GM12872 (cell line): ENCODE measurements at regions not wholly inside any gene's neighbourhood (a gene's known extent, or its start where the extent isn't known, plus 50 kb on each side); places are given as distances from the start of the nearest gene placed in this dataset.
A peak's percentile ranks its signal among the peaks of the same experiment; 100 is the strongest.

Experiments used
- TF ChIP-seq, protein P1 (sequence below): IDR thresholded peaks from 3 replicates; pipeline ENCODE4 v1.5.1; 2011; ENCODE audit warnings: low read depth, mild to moderate bottlenecking, low read length, moderate library complexity; ENCODE audit not compliant: insufficient read depth

DNA sequence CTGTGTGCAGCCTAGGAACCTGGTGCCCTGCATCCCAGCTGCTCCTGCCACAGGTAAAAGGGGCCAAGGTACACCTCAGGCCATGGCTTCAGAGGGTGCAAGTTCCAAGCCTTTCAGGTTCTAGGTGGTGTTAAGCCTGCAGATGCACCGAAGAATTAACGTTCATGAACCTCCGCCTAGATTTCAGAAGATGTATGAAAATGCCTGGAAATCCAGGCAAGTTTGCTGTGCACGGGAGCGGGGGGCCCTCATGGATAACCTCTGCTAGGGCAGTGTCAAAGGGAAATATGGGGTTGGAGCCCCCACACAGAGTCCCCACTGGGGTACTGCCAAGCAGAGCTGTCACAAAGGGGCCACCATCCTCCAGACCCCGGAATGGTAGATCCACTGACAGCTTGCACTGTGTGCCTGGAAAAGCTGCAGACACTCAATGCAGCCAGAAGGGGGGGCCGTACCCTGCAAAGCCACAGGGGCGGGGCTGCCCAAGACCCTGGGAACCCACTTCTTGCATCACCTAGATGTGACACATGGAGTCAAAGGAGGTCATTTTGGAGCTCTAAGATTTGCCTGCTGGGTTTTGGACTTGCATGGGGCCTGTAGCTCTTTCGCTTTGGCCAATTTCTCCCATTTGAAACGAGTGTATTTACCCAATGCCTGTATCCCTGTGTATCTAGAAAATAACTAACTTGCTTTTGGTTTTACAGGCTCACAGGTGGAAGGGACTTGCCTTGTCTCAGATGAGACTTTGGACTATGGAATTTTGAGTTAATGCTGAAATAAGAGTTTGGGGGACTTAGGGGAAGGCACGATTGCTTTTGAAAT is 145.2 kb upstream of the C1QTNF3 start:
- TF ChIP-seq, protein P1, sequence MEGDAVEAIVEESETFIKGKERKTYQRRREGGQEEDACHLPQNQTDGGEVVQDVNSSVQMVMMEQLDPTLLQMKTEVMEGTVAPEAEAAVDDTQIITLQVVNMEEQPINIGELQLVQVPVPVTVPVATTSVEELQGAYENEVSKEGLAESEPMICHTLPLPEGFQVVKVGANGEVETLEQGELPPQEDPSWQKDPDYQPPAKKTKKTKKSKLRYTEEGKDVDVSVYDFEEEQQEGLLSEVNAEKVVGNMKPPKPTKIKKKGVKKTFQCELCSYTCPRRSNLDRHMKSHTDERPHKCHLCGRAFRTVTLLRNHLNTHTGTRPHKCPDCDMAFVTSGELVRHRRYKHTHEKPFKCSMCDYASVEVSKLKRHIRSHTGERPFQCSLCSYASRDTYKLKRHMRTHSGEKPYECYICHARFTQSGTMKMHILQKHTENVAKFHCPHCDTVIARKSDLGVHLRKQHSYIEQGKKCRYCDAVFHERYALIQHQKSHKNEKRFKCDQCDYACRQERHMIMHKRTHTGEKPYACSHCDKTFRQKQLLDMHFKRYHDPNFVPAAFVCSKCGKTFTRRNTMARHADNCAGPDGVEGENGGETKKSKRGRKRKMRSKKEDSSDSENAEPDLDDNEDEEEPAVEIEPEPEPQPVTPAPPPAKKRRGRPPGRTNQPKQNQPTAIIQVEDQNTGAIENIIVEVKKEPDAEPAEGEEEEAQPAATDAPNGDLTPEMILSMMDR = peak; percentile 50; the same call in 2 of the 3 replicates

DNA sequence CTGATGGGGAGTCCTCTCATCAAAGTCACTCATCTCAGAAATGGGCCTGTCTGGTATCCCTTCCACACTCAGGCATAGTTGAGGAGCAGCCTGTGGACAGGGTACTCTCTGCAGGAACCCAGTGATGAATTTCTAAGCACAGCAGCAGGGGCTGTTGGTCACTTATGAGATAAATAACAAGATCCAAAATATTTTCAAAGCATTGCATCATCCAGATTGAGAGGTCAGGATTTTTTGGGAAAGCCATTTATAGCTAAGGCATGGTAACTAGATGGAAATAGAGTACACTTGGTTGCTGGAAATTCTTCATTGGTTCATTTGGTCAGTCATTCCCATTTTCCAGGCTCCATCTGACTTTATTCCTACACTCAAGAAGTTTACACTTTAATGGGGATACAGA is 246.8 kb upstream of the RAI14 start:
- TF ChIP-seq, protein P1 = no peak

DNA sequence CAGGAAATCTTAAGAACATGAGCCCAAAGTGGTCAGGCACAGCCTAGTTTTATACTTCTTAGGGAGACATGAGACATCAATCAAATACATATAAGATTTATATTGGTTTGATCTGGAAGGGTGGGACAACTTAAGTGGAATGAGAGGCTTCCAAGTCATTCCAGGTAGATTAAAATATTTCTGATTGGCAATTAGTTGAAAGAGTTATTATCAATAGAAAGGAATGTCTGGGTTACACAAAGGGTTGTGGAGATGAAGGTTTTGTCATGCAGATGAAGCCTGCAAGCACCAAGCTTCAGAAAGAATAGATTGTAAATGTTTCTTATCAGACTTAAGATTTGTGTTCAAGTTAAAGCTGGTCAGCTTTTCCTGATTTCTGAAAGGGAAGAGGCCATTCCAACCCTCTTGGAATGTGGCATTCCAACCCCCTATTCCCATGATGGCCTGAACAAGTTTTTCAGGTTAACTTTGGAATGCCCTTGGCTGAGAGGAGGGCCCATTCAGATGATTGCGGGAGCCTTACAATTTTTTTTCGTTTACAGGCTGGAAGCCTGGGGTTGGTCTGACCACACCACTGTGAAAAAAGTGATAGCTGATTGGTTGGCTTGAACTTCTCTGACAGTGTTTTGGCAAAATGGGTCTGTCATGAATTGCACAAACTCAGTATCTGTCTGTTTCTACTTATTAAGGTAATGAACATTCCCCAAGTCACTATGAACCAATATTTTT is 245.6 kb upstream of the RAI14 start:
- TF ChIP-seq, protein P1 = no peak

DNA sequence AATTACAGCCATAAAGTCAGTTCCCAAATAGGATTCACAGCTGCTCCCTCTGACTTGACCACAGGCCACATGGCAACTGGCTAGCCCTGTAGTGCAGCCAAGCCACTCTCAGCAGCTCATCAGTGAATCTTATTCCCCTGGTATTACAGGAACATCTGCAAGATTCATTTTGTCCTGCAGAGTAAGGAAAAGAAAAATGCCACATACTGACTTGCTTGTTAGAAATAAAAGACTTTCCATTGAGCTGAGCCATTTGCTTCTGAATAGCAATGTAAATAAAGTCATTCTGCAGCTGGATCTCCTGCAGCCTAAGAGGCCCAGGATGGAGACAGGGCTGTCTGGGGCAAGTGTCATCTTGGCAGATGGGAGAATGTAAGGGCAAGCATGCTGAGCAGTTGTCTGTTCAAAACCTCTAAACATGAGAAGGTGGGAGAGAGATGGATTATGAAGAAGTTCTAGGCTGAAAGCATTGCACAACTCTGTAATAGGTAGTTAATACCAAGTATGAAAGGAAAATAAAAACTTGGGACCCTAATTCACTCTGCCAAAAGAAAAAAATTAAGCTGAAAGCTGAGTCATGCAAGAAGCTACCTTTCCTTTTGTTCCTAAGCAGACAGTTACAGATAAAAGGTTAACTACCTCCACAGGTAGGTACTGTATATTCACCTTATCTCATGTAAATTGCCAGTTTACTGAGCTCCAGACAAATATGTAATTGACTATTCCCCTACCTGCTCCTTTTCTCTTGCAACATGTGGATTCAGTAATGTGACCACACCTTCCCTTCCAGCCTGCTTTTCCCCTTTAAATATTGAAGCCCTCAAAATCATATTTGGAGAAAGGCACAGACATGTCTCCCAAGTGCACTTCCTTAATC is 244.4 kb upstream of the RAI14 start:
- TF ChIP-seq, protein P1 = no peak

DNA sequence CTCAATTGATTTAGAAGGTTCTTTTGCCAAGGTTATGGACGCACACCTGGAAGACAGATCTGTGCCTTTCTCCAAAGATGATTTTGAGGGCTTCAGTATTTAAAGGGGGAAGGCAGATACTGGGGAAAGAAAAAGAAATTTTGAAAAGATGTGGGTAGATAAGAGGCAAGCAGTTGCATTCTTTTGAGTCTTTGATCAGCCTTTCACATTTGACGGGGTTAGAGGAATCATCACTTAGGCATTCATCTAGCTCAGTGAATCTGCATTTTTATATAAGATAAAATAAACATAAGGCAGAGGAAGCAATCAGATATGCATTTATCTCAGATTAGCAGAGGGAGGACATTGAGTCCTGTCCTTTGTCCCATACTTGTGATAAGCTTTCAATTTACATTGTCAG is 243.4 kb upstream of the RAI14 start:
- TF ChIP-seq, protein P1 = no peak

DNA sequence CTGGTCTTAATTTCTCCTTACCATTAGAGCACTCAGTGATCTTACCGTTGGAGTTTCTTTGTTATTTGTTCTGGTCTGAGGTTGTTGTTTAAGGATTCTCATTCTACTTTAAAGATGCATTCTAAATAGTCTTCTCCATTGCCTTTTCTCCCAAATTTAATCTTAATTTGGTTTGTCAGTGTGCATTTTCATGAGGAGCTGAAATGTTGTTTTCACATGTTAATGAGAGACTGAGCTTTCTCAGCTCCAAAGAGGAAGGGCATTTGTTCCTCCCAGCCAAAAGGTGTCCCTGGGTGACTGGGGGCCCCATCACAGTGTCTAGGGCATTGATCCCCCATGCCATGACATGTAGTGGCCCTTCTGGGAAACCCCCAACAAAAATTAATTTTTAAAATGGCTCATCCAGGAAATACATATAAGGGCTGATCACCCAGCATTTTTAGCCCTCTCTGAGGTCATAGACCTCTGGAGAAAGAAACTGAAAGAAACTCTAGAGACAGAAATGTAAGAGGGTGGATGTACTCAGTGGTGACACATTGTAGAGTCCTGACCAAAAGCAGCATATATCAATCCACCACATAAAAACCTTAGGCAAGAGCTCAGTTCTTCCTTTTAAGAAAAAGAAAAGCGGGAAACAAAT is 240.4 kb upstream of the RAI14 start:
- TF ChIP-seq, protein P1 = no peak
